Central memory CD8-positive, alpha-beta T cell (primary cell): ENCODE measurements at regions not wholly inside any gene's neighbourhood (a gene's known extent, or its start where the extent isn't known, plus 50 kb on each side); places are given as distances from the start of the nearest gene placed in this dataset.
"Not testable (repeated sequence)": the region's sequence is repeated elsewhere in the genome, so short reads cannot be mapped to it uniquely, and the experiment has no call there.

Experiments used
- ATAC-seq: fragments of 150-1000 bp; cut with Tn5 transposase; replicated peaks from 2 replicates; pipeline ENCODE4 v1.10.0; 2022; ENCODE audit warnings: mild to moderate bottlenecking, moderate FRiP score, moderate number of reproducible peaks; ENCODE audit not compliant: poor library complexity, severe bottlenecking; ENCODE audit errors: extremely low read depth
- DNase-seq, 2 donors: peaks; one replicate each; pipeline ENCODE4 v3.0.0; 2021; ENCODE audit warnings: low spot score in 2 of 2
- H3K27ac Mint-ChIP-seq: one replicate; pipeline ENCODE4 v1.8.0; 2022; ENCODE audit warnings: low read depth, mild to moderate bottlenecking, moderate library complexity, mixed read lengths
- H3K27me3 Mint-ChIP-seq: one replicate; pipeline ENCODE4 v1.8.0; 2022; ENCODE audit warnings: mixed read lengths
- H3K36me3 Mint-ChIP-seq: one replicate; pipeline ENCODE4 v1.8.0; 2022; ENCODE audit warnings: mild to moderate bottlenecking, moderate library complexity, mixed read lengths; ENCODE audit not compliant: insufficient read depth
- H3K4me1 Mint-ChIP-seq: one replicate; pipeline ENCODE4 v1.8.0; 2022; ENCODE audit warnings: mixed read lengths
- H3K4me3 Mint-ChIP-seq: one replicate; pipeline ENCODE4 v1.8.0; 2022; ENCODE audit warnings: mild to moderate bottlenecking, moderate library complexity, mixed read lengths
- H3K9me3 Mint-ChIP-seq: one replicate; pipeline ENCODE4 v1.8.0; 2022; ENCODE audit warnings: mixed read lengths

DNA sequence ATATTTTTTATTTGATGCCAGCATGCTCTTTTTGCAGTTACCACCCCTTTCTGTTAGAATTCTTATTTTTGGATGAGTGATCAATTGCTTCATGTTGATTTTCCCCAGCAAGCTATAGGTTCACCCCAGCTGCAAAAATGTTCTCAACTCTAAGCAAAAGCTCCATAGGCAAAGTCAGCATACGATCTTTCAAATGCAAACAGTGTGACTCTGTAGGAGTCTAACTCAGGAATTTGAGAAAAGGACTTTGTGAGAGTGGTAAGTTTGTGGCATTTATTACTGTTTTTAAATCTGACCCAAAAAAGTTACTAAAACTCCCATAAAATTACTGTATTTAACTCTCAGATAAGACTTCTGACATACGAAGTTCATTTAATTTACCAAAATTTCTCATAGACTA, 134.9 kb upstream of the HSF2 start:
- no peaks in the 10 kb centered on the region for H3K27me3 Mint-ChIP-seq
- H3K4me1 Mint-ChIP-seq: no peaks in the 10 kb centered on the region
- no peak overlapping the region for H3K27ac Mint-ChIP-seq
- H3K4me3 Mint-ChIP-seq: no peak overlapping the region
- H3K9me3 Mint-ChIP-seq: no peaks in the 10 kb centered on the region
- ATAC-seq (no peak), DNase-seq (no peak)
- no peaks in the 10 kb centered on the region for H3K36me3 Mint-ChIP-seq

GRCh38 chr6:122265755-122266154, 133.7 kb upstream of the HSF2 start:
- no peaks in the 10 kb centered on the region for H3K4me1 Mint-ChIP-seq
- H3K27ac Mint-ChIP-seq: no peak overlapping the region
- H3K36me3 Mint-ChIP-seq: no peaks in the 10 kb centered on the region
- no peaks in the 10 kb centered on the region for H3K9me3 Mint-ChIP-seq
- no peak overlapping the region for H3K4me3 Mint-ChIP-seq
- no peaks in the 10 kb centered on the region for H3K27me3 Mint-ChIP-seq
- DNase-seq: no peak
- no peak for ATAC-seq

DNA sequence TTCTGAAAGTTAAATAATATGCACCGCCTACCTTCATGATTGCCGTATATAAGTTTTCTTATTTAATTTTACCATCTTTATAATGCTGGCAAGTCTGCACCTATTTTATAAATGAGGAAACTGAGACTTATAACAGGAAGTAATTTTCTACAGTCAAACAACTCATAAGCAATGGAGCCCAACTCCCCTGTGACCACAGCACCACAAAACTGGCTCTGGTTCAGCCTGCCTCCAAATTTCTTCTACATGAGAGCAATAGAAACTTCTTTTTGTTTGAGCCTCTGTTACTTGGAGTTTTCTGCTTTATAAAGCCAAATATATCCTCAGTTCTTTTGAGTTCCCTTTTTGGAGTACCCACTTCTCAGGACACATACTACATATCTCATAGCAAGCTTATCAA, 131.1 kb upstream of the HSF2 start:
- ATAC-seq (no peak), DNase-seq (no peak)
- no peak overlapping the region for H3K4me3 Mint-ChIP-seq
- no peaks in the 10 kb centered on the region for H3K4me1 Mint-ChIP-seq
- no peaks in the 10 kb centered on the region for H3K36me3 Mint-ChIP-seq
- no peaks in the 10 kb centered on the region for H3K27me3 Mint-ChIP-seq
- H3K9me3 Mint-ChIP-seq: no peaks in the 10 kb centered on the region
- no peak overlapping the region for H3K27ac Mint-ChIP-seq

GRCh38 chr6:122276637-122277036, 122.8 kb upstream of the HSF2 start:
- Mint-ChIP-seq H3K36me3 (peaks cover 2% of the 10 kb centered on the region), H3K27me3 (no peaks in the 10 kb centered on the region), H3K4me3 (no peak overlapping the region), H3K9me3 (peaks cover 8% of the 10 kb centered on the region), H3K27ac (no peak overlapping the region), H3K4me1 (no peaks in the 10 kb centered on the region)
- no peak for DNase-seq
- ATAC-seq: no peak

DNA sequence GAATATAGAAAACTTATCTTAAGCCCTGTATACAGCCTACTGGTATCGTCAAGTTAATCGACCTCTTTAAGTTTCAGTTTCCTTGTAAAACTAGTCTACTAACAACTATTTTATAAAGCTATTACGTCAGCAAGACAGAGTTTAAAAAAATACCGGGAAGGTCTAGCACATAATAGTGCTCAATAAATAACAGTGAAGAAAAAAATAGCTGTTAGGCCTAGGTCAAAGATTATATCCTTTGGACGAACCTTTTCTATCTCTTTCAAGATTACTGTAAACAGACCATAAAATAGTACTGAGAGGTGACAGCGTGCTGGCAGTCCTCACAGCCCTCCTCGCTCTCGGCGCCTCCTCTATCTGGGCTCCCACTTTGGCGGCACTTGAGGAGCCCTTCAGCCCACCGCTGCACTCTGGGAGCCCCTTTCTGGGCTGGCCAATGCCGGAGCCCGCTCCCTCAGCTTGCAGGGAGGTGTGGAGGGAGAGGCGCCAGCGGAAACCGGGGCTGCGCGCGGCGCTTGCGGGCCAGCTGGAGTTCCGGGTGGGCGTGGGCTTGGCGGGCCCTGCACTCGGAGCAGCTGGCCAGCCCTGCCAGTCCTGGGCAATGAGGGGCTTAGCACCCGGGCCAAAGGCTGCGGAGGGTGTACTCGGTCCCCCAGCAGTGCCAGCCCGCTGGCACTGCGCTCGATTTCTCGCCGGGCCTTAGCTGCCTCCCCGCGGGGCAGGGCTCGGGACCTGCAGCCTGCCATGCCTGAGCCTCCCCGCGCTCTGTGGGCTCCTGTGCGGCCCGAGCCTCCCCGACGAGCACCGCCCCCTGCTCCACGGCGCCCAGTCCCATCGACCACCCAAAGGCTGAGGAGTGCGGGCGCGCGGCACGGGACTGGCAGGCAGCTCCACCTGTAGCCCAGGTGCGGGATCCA, 119.1 kb upstream of the HSF2 start:
- not testable (repeated sequence) for DNase-seq, H3K4me3 Mint-ChIP-seq, H3K4me1 Mint-ChIP-seq, H3K27ac Mint-ChIP-seq, H3K36me3 Mint-ChIP-seq, ATAC-seq, H3K9me3 Mint-ChIP-seq, H3K27me3 Mint-ChIP-seq

DNA sequence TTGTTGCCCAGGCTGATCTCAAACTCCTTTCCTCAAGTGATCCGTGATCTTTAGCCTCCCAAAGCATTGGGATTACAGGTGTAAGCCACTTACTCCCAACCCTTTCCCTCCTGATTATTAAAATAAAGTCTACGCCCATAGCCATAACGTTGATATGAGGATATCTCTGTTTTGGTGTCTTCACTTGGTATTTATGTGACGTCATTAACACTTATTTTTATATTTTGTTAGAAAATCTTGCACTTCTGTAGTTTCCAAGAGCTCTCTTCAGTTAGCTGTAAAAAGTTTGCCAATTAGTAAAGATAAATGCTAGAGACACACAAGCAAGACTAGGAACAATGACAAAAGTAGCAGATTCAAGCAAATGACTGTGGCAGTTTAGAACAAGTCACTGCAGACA, 115.6 kb upstream of the HSF2 start:
- H3K27ac Mint-ChIP-seq: no peak overlapping the region

DNA sequence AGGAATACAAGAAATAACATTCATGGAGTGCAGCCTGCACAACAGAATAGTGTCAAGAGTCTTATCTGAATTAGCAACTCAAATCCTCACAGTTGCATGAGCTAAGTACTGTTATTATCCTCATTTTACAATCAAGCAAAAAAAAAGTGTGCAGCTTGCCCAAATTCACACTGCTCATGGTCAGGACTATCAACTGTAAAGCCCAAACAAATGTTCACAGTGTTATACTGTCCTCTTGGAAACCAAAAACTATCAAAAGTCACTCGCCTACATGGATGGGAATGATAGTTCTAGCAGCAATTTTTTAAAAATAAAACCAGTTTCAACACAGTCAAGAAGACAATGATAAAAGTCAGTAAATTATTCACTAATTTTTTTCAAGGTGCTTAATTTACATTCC, 114.6 kb upstream of the HSF2 start:
- Mint-ChIP-seq H3K9me3 (no peaks in the 10 kb centered on the region), H3K36me3 (peaks cover 1% of the 10 kb centered on the region), H3K4me1 (no peaks in the 10 kb centered on the region), H3K4me3 (no peak overlapping the region), H3K27ac (no peak overlapping the region), H3K27me3 (no peaks in the 10 kb centered on the region)
- ATAC-seq (no peak), DNase-seq (no peak)

More for the DNA sequence above, 115.6 kb upstream of the HSF2 start:
- Mint-ChIP-seq H3K4me3 (no peak overlapping the region), H3K4me1 (no peaks in the 10 kb centered on the region), H3K27me3 (no peaks in the 10 kb centered on the region), H3K36me3 (peaks cover 1% of the 10 kb centered on the region), H3K9me3 (no peaks in the 10 kb centered on the region)
- DNase-seq (no peak), ATAC-seq (no peak)

- no peak overlapping the region for H3K4me3 Mint-ChIP-seq
- no peaks in the 10 kb centered on the region for H3K4me1 Mint-ChIP-seq
- no peaks in the 10 kb centered on the region for H3K27me3 Mint-ChIP-seq
- ATAC-seq (no peak), DNase-seq (no peak)
- no peak overlapping the region for H3K27ac Mint-ChIP-seq
- no peaks in the 10 kb centered on the region for H3K9me3 Mint-ChIP-seq
- H3K36me3 Mint-ChIP-seq: no peaks in the 10 kb centered on the region
These were observed 114.0 kb upstream of the HSF2 start for GRCh38 chr6:122285292-122285913.

DNA sequence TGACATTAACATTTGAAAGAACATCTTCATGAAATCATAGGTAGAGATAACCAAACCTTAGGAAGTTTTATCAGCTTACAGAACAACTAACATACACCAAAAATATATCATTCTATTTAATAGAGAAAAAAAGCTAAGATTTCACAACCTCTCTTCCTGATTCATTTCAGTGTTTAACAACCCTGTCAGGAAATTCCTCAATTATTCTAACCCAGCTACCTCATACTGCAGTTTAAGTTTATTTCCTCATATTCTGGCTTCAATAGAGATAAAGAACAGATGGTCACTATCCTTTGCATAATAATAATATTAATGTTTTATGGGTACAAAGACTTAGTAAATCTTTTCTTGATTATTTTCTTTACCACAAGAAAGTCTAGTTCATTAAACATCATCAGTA, 112.9 kb upstream of the HSF2 start:
- no peak for ATAC-seq
- Mint-ChIP-seq H3K4me1 (no peaks in the 10 kb centered on the region), H3K36me3 (no peaks in the 10 kb centered on the region), H3K27me3 (no peaks in the 10 kb centered on the region), H3K9me3 (no peaks in the 10 kb centered on the region), H3K27ac (no peak overlapping the region), H3K4me3 (no peak overlapping the region)
- DNase-seq: no peak

DNA sequence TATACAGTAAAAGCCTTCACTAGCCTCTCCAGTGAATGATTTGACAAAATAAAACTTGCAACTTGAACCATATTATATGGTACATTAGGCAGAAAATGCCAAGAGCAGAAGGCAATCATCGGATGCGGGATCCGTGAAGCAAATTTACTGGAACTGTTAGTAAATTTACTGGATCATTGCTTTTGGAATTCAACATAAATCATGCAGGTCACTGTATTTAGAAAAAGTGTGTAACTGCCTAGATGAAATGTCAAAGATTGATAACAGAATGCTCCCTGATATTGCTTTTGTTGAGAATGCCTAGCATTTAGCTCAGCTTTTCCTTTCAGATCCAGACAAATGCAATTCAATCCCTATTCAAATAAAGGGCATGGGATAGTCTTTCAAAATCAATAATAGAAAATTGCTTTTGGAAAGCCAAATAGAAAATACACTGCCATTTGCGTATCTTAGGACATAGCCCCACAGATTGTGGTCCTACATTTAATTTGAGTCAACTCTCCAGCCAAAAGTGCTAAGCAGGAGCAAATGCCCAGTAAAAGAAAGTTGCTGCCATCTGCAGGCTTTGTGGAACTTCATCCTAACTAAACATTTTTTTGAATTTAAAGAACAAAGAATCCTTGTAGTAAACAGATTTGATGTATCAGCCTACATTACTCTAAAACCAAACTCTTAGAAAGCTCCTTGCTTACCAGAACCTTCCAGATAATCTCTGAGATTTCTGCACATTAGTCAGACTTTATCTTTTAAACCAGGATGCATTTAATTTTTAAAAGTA, 109.5 kb upstream of the HSF2 start:
- no peak for DNase-seq
- H3K9me3 Mint-ChIP-seq: no peaks in the 10 kb centered on the region
- H3K27me3 Mint-ChIP-seq: no peaks in the 10 kb centered on the region
- no peak overlapping the region for H3K4me3 Mint-ChIP-seq
- no peaks in the 10 kb centered on the region for H3K36me3 Mint-ChIP-seq
- H3K27ac Mint-ChIP-seq: no peak overlapping the region
- H3K4me1 Mint-ChIP-seq: no peaks in the 10 kb centered on the region
- ATAC-seq: no peak

DNA sequence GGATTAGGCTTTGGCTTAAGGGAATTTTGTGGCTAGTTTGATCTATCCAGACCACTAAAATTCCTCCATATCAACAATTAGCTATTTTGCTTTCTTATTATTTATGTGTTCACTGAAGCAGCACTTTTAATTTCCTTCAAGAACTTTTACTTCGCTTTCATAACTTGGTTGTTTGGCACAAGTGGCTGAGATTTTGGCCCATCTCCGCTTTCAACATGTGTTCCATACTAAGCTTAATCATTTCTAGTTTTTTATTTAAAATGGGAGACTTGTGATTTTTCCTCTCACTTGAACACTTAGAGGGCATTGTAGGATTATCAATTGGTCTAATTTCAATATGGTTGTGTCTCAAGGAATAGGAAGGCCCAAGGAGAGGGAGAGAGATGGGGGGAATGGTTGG, 102.4 kb upstream of the HSF2 start:
- Mint-ChIP-seq H3K27me3 (no peaks in the 10 kb centered on the region), H3K27ac (no peak overlapping the region), H3K9me3 (no peaks in the 10 kb centered on the region), H3K4me1 (no peaks in the 10 kb centered on the region), H3K36me3 (no peaks in the 10 kb centered on the region), H3K4me3 (no peak overlapping the region)
- DNase-seq (no peak), ATAC-seq (no peak)

- Mint-ChIP-seq H3K27me3 (peaks cover 13% of the 10 kb centered on the region), H3K27ac (no peak overlapping the region), H3K9me3 (peaks cover 9% of the 10 kb centered on the region), H3K4me3 (no peak overlapping the region), H3K36me3 (no peaks in the 10 kb centered on the region), H3K4me1 (no peaks in the 10 kb centered on the region)
- no peak for DNase-seq
- ATAC-seq: no peak
These were observed 97.4 kb upstream of the HSF2 start for GRCh38 chr6:122302067-122302466.

DNA sequence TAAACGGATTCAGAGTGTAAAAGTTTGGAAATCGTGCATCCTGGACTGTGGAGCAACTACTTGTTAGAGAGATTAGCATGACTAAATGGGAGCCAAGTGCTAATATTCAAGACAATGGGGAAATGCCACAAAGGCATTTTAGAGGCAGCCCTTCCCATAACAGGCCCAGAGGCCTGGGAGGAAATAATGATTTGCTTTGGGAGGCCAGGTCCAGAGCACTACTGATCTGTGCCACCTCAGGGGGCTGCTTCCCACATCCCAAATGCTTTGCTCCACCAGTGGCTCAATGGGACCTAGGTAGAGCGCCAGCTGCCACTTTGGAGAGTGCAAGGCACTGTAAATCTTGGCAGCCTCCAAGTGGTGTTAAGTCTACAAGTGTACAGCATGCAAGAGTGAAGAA, 91.9 kb upstream of the HSF2 start:
- Mint-ChIP-seq H3K4me1 (no peaks in the 10 kb centered on the region), H3K27me3 (peaks cover 15% of the 10 kb centered on the region), H3K27ac (no peak overlapping the region), H3K4me3 (no peak overlapping the region), H3K9me3 (peaks cover 13% of the 10 kb centered on the region), H3K36me3 (no peaks in the 10 kb centered on the region)
- DNase-seq (no peak), ATAC-seq (no peak)
